ENCODE measurements at regions not wholly inside any gene's neighbourhood (a gene's known extent, or its start where the extent isn't known, plus 50 kb on each side); places are given as distances from the start of the nearest gene placed in this dataset.
"Not testable (repeated sequence)": the region's sequence is repeated elsewhere in the genome, so short reads cannot be mapped to it uniquely, and the experiment has no call there.

DNA sequence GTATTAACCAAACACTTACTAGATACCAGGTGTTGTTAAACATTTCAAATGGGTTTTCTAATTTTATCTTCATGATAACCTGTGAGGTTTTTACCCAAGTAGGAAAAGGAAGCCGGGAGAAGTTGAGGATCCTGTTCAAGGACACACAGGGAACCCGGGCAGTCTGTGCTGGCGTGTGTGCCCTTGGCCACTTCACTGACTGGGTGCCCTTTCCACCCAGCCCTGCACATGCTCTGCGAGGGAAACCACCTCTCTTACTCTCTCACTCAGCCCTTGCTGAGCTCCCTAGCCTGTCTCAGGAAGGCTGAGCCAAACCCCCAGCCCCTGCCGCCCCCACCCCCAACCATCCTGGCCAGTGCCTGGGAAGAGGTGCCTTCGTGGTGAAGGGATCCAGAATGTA lies 51.8 kb downstream of the TEX44 start:
- H3K9me3 ChIP-seq (ENCODE audit: control insufficient read depth, low read length) = no peaks in the 10 kb centered on the region
- H3K27me3 ChIP-seq (replicated peaks; ENCODE audit: control insufficient read depth, insufficient read depth, low read length) = no peaks in the 10 kb centered on the region
- no peak overlapping the region for H3K4me3 ChIP-seq (ENCODE audit: low read length)
- DNase-seq (ENCODE audit: low read depth) = no peak
- no peaks in the 10 kb centered on the region for H3K36me3 ChIP-seq (ENCODE audit: control insufficient read depth, insufficient read depth, low read length, severe bottlenecking)
- H3K4me1 ChIP-seq (ENCODE audit: control insufficient read depth, insufficient read depth, low read length) = peaks cover 41% of the 10 kb centered on the region
- no peak overlapping the region for H3K9ac ChIP-seq (ENCODE audit: low read length)

DNA sequence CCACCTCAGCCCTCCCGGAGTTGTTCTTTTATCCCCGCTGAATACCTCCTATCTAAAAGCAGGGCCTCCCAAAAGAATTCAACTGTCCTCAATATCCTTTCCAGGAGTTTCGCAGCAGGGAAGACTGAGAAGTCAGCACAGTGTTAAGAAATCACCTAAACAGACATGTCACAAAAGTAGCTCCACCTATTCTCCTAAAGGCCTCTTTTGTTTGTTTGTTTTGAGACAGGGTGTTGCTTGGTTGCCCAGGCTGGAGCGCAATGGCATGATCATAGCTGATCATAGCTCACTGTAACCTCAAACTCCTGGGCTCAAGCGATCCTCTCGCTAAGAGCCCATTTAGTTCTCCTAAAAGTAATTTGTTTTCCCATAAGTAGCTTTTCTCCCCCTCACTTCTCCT lies 53.8 kb downstream of the TEX44 start:
- DNase-seq (ENCODE audit: low read depth) = peak; percentile 21
- H3K36me3 ChIP-seq (ENCODE audit: control insufficient read depth, insufficient read depth, low read length, severe bottlenecking) = no peaks in the 10 kb centered on the region
- no peak overlapping the region for H3K9ac ChIP-seq (ENCODE audit: low read length)
- H3K4me3 ChIP-seq (ENCODE audit: low read length) = no peak overlapping the region
- H3K9me3 ChIP-seq (ENCODE audit: control insufficient read depth, low read length) = no peaks in the 10 kb centered on the region
- H3K27me3 ChIP-seq (replicated peaks; ENCODE audit: control insufficient read depth, insufficient read depth, low read length) = no peaks in the 10 kb centered on the region
- H3K4me1 ChIP-seq (ENCODE audit: control insufficient read depth, insufficient read depth, low read length) = peaks cover 24% of the 10 kb centered on the region

DNA sequence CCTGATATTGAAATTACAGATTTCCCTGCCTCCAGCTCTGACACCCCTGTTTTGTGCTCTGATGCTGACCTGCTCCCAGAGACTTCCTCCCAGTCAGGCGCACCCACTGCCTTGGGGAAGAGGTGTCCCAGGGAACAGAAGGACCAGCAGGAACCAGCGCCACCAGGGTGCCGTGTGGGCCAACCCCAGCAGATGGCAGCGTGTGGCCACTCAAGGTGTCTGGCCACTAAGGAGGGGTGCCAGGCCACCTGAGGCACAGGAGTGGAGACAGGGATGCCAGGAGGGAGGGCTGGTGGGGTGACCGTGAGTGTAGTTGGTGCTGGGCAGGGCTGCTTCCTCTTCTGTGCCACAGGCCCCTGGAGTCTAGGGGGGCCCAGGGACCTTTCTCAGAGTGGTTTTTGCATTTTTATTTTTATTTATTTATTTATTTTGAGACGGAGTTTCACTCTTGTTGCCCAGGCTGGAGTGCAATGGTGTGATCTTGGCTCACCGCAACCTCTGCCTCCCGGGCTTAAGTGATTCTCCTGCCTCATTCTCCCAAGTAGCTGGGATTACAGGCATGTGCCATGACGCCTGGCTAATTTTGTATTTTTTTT lies 56.0 kb downstream of the TEX44 start:
- Histone ChIP-seq H3K9me3 (ENCODE audit: control insufficient read depth, low read length) (no peaks in the 10 kb centered on the region), H3K4me3 (ENCODE audit: low read length) (no peak overlapping the region), H3K36me3 (ENCODE audit: control insufficient read depth, insufficient read depth, low read length, severe bottlenecking) (no peaks in the 10 kb centered on the region), H3K27me3 (replicated peaks; ENCODE audit: control insufficient read depth, insufficient read depth, low read length) (no peaks in the 10 kb centered on the region), H3K4me1 (ENCODE audit: control insufficient read depth, insufficient read depth, low read length) (peaks cover 6% of the 10 kb centered on the region), H3K9ac (ENCODE audit: low read length) (no peak overlapping the region)
- DNase-seq (ENCODE audit: low read depth) = peak; percentile 77

DNA sequence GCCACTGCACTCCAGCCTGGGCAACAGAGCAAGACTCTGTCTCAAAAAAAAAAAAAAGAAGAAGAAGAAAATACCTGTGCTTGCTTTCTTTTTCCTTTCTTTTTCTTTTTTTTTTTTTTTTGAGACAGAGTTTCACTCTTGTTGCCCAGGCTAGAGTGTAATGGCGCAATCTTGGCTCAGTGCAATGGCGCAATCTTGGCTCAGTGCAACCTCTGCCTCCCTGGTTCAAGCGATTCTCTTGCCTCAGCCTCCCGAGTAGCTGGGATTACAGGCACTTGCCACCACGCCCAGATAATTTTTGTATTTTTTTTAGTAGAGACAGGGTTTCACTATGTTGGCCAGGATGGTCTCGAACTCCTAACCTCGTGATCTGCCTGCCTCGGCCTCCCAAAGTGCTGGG lies 56.8 kb upstream of the PTMA start:
- H3K27me3 ChIP-seq (replicated peaks; ENCODE audit: control insufficient read depth, insufficient read depth, low read length); H3K9ac ChIP-seq (ENCODE audit: low read length); H3K4me3 ChIP-seq (ENCODE audit: low read length); H3K4me1 ChIP-seq (ENCODE audit: control insufficient read depth, insufficient read depth, low read length); H3K9me3 ChIP-seq (ENCODE audit: control insufficient read depth, low read length); H3K36me3 ChIP-seq (ENCODE audit: control insufficient read depth, insufficient read depth, low read length, severe bottlenecking): not testable (repeated sequence)
- peak; percentile 29 for DNase-seq (ENCODE audit: low read depth)

DNA sequence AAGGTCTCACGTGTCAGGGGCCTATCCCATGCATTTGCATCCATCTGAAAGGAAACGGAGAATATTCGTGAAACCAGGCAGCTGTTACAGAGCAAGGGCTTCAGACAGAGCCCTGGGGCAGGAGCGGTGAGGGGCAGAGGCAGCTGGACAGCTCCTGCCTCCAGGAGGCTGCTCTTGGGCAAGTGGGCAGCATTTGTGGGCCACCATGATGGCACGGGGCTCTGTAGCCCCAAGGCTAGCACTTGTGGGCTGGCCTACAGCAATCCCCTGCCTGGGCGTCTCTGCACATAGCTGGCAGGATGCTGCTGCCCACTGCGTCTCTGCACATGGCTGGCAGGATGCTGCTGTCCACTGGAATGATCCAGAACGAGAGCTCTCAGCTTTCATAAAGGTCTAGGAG lies 52.8 kb upstream of the PTMA start:
- H3K4me3 ChIP-seq (ENCODE audit: low read length) = no peak overlapping the region
- no peaks in the 10 kb centered on the region for H3K27me3 ChIP-seq (replicated peaks; ENCODE audit: control insufficient read depth, insufficient read depth, low read length)
- no peaks in the 10 kb centered on the region for H3K9me3 ChIP-seq (ENCODE audit: control insufficient read depth, low read length)
- no peak overlapping the region for H3K9ac ChIP-seq (ENCODE audit: low read length)
- no peaks in the 10 kb centered on the region for H3K4me1 ChIP-seq (ENCODE audit: control insufficient read depth, insufficient read depth, low read length)
- no peak for DNase-seq (ENCODE audit: low read depth)
- no peaks in the 10 kb centered on the region for H3K36me3 ChIP-seq (ENCODE audit: control insufficient read depth, insufficient read depth, low read length, severe bottlenecking)

DNA sequence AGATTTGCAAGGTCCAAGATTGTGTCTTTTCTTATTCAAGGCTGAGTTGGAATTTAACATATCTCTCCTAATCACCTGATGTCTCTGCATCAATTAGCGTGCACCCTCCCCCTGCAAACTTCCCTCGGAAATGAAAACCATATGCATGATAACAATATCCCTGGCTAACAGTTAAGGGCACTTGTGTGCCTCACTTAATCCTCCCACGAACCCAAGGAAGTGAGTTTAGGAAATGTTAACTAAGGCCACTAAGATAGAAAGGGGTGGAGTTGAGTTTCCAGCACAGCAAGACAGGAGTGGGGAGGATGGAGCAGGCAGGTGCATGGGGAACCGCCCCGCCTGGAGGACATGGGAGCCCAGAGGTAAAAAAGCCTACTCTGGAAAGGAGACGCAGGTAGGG lies 52.4 kb upstream of the PTMA start:
- no peaks in the 10 kb centered on the region for H3K27me3 ChIP-seq (replicated peaks; ENCODE audit: control insufficient read depth, insufficient read depth, low read length)
- H3K4me1 ChIP-seq (ENCODE audit: control insufficient read depth, insufficient read depth, low read length) = no peaks in the 10 kb centered on the region
- no peak overlapping the region for H3K9ac ChIP-seq (ENCODE audit: low read length)

More for the DNA sequence above, 52.4 kb upstream of the PTMA start:
- Histone ChIP-seq H3K9me3 (ENCODE audit: control insufficient read depth, low read length) (no peaks in the 10 kb centered on the region), H3K36me3 (ENCODE audit: control insufficient read depth, insufficient read depth, low read length, severe bottlenecking) (no peaks in the 10 kb centered on the region), H3K4me3 (ENCODE audit: low read length) (no peak overlapping the region)
- DNase-seq (ENCODE audit: low read depth) = no peak

Data from adipocyte (in vitro differentiated cells).